GM12801 (cell line): ENCODE measurements at regions not wholly inside any gene's neighbourhood (a gene's known extent, or its start where the extent isn't known, plus 50 kb on each side); places are given as distances from the start of the nearest gene placed in this dataset.

Source experiments
- TF ChIP-seq, protein P1 (sequence below): IDR thresholded peaks from one replicate; pipeline ENCODE4 v1.5.1; 2011; ENCODE audit warnings: control low read depth; ENCODE audit not compliant: insufficient read length; ENCODE audit errors: extremely low read depth

DNA sequence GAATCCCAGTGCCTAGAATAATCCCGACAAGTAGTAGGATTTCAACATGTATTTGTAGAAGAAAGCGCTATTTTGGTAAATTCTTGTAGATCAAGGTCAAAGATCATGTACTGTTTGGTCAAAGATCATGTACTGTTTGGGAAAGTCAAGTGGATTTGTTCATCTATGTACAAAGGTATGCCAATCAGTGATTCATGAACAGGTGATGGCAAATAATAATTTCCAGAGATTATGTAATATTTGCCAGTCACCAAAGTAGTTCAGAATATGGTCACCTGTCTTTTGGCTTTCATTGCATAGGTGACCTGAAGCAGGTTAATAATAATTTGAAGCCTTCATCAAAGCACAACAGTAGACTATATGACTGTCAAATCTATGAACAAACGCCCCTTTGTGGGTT lies 398.2 kb downstream of the EFNA5 start:
- TF ChIP-seq, protein P1, sequence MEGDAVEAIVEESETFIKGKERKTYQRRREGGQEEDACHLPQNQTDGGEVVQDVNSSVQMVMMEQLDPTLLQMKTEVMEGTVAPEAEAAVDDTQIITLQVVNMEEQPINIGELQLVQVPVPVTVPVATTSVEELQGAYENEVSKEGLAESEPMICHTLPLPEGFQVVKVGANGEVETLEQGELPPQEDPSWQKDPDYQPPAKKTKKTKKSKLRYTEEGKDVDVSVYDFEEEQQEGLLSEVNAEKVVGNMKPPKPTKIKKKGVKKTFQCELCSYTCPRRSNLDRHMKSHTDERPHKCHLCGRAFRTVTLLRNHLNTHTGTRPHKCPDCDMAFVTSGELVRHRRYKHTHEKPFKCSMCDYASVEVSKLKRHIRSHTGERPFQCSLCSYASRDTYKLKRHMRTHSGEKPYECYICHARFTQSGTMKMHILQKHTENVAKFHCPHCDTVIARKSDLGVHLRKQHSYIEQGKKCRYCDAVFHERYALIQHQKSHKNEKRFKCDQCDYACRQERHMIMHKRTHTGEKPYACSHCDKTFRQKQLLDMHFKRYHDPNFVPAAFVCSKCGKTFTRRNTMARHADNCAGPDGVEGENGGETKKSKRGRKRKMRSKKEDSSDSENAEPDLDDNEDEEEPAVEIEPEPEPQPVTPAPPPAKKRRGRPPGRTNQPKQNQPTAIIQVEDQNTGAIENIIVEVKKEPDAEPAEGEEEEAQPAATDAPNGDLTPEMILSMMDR, result no peak

GRCh38 chr5:107271682-107272350 lies 398.9 kb downstream of the EFNA5 start:
- TF ChIP-seq, protein P1, result no peak

GRCh38 chr5:107270561-107270960 lies 400.2 kb downstream of the EFNA5 start:
- TF ChIP-seq, protein P1, result no peak

DNA sequence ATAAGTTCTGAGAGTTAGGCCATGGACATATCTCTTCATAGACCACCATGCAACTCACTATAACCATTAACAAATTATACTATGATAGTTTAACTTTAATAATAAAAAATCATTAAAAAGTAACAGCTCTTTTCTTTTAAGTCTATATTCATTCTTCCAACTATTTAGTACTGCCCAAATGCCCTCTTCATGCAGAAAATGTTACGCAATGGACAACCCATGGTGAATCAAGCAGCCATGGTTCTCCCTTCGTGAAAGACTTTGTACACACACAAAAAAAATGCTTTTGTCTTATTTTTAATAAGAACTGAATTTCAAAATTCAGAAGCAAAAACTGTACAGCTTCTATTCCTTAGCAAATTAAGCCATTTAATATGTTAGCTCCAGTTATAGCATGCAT lies 401.1 kb downstream of the EFNA5 start:
- TF ChIP-seq, protein P1, result no peak

GRCh38 chr5:107269256-107269655 lies 401.5 kb downstream of the EFNA5 start:
- TF ChIP-seq, protein P1, result no peak

DNA sequence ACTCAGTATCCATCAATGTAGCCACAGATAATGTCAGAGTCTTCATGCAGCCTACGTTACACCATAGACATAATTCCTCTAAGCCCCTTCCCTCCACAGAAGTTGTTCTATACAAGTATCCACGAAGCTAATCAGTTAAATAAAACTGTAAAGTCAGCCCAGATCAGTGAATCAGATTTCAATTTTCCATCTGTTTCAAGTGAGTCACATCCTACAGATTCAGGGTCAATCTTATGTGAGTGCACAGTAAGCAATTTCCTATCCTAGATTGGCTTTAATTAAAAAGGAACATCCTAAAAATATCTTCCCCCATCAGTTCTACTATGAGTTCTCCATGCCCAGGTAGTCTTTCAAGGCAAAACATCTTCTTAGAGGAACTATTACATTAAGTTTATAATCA lies 402.5 kb downstream of the EFNA5 start:
- TF ChIP-seq, protein P1, result no peak

DNA sequence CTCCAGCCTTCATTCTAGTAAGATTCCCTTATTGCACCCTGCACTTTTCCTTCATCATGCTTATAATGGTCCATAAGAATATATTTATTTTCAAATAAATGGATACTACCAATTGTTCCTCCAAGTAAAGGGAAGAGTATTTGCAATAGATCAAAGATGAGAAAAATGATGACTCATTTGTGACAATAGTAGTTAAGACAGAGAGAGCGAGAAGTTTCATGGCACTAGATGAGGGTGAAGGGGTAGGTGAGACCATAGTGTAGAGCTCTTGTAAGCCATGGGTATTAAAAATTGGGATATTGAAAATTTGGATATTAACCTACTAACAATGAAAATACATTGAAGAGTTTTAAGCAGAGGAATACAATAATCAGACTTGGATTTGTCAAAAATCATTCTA lies 404.6 kb downstream of the EFNA5 start:
- TF ChIP-seq, protein P1, result no peak
